HL-60/S4 (cell line): ENCODE measurements at regions not wholly inside any gene's neighbourhood (a gene's known extent, or its start where the extent isn't known, plus 50 kb on each side); places are given as distances from the start of the nearest gene placed in this dataset.

Experiments used
- in situ Hi-C: fragments of 300-500 bp; cut with MboI; formaldehyde crosslinking; loops from 2 replicates; pipeline ENCODE4 v1.14.3; 2022; ENCODE audit warnings: low sequenced_read_pairs

DNA sequence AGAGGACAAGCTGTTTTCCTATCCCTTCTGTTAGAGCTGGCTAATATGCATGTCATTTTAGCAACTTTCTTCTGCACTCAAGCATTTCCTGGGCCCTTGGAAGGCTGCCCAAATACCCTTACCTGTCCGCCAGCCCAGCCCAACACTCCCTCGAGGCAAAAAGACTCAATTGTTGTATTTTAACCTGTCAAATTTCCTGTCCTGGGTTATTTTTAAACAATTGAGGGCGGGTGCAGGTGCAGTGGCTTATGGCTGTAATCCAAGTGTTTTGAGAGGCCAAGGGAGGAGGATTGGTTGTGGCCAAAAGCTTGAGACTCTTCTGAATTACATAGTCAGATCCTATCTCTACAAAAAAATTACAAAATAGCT, 125.0 kb upstream of the ARHGAP28 start:
- in situ Hi-C loops: loop anchor here (25.0 kb wide), 1 partner anchor 92 kb away; no protein-coding TSS in a partner anchor

DNA sequence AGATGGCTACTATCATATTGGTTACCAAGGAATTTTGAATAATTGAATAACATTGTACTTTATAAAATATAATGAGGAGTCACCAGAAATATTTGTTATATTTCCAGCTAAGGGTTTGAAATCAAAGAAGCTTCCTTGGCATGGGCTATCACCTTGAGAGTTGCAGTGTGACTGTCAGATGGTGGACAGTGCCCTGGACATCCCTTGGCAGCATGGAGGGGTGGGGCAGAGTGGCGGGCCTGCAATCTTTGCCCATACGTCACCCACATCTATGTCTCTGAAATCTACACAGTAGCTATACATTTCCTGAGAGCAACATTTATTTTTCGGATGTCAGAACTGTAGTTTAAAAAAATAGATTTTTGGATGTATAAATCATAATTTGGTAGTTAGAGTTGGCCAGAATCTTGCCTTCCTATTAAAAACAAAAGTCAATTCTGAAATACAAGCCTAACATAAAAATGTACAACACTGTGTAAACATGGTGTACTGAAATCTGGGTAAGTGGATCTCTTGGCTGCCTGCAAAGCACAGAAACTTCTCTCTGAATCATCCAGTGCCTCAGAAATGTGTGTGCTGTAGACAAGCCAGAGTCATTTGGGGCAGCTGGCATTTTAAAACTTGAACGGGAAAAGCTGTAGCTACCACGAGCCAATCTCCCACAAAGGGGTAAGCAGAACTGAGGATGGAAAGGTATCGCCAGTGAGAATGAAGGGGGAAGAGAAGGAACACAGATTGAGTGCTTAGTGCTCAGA, 124.2 kb upstream of the ARHGAP28 start:
- in situ Hi-C loops: loop anchor here (25.0 kb wide), 1 partner anchor 93 kb away; no protein-coding TSS in a partner anchor

DNA sequence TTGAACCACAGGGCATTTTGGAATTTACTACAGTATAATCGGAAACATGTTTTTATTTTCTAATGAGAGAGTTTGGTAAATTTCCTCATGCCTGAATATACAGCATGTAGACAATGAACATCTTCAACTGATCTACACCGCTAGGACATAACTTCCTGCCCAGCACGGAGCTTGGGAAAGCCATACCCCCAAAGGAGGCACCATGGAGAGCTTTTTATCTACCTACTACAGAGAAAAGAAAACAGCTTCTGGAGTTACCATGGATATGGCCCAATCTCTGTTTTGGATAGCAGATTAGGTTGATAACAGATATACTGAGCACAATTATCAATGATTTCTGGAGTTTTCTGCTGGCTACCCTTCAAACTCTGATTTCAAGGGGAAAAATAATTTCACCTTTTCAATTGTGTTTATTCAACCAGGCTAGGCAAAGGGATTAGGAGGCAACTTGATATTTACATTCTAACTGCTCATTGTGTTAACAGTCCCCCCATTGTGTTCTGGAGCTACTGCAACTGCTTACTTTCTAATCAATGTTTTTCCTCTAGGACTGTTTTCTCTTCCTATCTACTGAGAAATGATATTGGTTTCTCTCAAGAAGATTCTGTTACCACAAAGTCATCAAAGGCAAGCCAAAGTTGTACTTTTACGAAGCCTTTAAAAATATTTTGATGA, 123.0 kb upstream of the ARHGAP28 start:
- in situ Hi-C loops: loop anchor here (25.0 kb wide), 1 partner anchor 94 kb away; no protein-coding TSS in a partner anchor

DNA sequence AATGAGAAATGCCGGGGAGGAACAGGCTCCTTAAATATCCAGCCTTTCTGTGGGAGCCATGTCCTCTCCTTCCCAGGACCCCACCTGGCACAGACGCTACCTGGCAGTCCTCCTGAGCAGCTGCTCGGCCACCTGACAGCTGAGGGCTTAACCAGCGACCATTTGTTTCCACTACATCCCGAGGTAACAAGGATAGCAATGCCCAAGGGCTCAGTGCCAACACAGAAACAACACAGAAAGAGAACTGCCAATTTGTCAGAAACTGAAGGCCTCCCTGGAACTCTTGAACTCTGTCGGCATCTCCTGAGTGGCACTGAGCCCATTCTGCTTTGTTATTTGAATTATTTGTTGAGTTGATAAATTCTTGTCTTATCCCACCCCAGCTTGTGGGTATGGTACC, 122.2 kb upstream of the ARHGAP28 start:
- in situ Hi-C loops: loop anchor here (25.0 kb wide), 1 partner anchor 95 kb away; no protein-coding TSS in a partner anchor

DNA sequence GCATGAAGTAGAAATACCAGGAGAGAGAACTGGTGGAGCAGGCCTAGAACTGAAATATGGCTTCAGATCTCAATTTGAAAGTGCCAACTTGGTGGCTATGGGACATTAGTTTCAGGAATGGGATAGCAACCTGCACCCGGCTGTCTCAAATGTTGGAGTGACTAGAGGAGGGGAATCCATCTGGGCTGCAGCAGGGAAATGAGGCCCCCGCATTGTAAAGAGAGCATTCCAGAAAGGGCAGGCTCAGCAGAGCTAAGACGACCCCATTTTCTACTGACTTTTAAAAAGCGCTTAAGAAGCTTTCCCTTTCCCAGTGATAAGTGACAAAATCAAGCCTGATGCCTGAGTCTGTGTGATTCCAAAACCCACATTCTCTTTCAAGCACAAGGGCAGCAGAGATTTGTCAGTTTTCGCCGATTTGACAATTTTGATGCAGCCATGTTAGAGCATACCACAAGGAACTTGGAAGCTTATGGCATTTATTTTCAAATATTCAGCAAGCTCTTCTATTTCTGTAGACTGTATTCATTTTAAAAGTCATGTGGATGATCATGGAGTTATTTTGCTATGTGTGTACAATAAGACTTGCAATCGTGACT, 119.8 kb upstream of the ARHGAP28 start:
- in situ Hi-C loops: loop anchor here (25.0 kb wide), 1 partner anchor 97 kb away; no protein-coding TSS in a partner anchor

DNA sequence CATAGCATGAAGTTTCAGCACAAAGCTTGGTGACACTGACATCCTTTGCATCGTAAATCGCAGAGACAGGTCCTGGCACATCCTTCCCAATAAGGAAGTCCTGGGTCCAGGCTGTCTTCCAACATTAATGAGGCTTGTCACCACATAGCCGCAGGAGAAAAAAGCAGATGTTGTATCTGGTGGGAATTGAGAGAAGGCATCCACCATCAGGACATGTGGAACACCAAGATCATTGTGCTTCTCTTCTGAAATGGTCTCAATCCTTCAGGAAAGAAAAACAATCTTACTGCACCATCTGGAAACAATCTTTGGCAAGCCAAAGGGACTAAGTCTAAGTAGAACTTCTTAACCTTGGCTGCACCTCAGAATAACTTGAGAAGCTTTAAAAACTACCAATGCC, 119.0 kb upstream of the ARHGAP28 start:
- in situ Hi-C loops: loop anchor here (25.0 kb wide), 1 partner anchor 98 kb away; no protein-coding TSS in a partner anchor

DNA sequence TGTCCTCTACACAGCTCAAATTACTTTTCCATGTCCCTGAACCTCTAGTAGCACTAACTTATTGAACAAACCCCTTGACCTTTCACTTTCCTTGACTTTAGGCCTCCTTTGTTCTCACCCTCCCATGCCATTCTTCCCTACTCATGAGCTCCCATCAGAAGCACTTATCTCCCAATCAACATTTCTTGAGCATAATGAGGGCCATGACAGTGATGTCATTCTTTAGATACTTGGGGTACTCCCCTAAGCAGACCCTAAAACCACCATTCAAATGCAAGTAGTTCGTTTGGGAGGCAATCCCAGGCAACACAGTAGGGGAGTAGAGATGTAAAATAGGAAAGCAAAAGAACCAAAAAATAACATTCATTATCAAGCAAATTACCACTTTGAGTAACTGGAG, 115.9 kb upstream of the ARHGAP28 start:
- in situ Hi-C loops: loop anchor here (25.0 kb wide), 1 partner anchor 101 kb away; no protein-coding TSS in a partner anchor

DNA sequence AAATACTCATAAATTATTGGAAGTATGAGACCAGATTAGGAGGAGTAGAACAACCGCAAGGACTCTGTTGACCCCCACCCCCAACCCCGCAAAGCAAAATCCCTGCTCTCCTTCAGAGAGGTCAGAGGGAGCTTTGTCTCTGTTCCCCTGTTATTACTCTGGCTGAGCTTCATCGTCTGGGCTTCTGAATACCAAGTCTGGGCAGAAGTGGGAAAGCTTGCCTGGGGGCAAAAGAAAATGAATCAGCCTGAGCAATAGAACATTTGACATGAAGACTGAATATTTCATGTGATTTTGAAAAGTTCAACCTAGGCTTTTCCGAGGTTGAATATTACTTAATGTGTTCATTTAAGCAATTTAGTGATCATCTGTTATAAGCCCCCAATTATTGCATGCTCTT, 114.6 kb upstream of the ARHGAP28 start:
- in situ Hi-C loops: loop anchor here (25.0 kb wide), 1 partner anchor 103 kb away; no protein-coding TSS in a partner anchor

DNA sequence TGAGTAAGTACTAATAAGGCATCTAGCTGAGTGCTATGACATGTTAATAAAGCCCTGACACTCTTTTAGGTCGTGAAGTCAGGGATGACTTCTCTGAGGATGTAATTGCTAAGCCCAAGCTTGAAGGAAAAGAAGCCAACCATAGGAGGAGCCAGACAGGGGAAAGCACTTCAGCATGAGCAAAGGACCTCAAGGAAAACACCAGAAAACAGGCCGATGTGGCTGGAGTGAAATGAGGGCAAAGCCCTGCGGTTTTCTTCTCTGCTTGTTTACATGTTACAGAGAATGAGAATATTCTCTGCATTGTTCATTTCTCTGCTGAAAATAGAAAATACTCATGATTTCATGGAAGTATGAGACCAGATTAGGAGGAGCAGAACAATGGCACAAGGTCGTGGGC, 112.5 kb upstream of the ARHGAP28 start:
- in situ Hi-C loops: loop anchor here (25.0 kb wide), 1 partner anchor 105 kb away; no protein-coding TSS in a partner anchor

DNA sequence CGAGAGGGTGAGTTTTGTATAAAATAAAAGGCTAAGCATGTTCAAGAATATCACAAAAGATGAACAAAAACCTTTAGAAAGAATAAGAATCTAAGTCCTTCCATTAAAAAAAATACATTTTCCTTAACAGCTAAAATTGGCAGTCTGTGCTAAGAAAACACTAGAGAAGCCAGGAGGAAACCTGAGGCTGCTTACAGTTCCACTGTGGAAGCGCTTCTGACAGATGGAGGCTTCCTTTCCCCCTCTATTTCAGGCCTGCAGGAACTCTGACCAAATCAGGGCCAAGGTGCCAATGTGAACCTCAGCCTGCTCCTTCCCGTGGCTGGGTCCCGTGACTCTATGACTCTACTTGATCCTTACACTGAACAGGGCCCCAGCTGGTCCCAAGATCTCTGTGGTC, 108.1 kb upstream of the ARHGAP28 start:
- in situ Hi-C loops: loop anchor here (25.0 kb wide), 1 partner anchor 109 kb away; no protein-coding TSS in a partner anchor

DNA sequence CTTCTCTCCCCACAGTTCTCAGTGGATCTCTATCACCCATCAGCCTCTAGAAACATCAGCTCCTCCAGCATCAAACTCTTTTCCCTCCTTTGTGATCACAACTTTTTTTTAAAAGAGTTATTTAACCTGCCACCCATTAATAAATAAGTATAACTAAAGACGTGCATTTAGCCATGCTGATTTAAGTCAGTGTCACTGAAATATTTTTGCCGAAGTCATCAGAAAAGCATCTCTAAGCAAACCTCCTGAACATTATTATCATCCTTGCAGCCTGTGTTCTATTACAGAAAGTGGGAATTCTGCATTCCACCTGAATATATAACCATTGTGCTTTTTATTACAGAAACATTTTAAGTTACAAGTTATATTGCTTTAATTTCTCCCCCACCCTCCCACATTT, 106.2 kb upstream of the ARHGAP28 start:
- in situ Hi-C loops: loop anchor here (25.0 kb wide), 1 partner anchor 111 kb away; no protein-coding TSS in a partner anchor

DNA sequence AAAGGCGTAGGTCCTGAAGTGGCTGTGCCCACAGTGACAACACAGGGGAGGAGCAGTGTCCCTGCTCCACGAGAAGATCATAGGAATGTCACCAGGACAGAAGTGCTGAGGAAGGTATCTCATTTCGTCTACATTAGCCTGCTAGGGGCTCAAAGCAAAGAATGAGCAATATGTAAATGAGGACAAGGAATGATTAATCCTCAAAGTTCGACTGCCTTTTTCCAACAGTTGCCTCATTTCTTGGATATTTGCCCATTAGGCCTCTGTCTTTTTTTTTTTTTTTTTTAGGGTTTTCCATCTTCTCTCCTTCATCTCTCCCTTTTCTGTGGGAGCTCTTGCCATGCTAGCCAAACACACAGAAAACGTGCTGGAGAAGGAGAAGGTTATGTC, 105.2 kb upstream of the ARHGAP28 start:
- in situ Hi-C loops: loop anchor here (25.0 kb wide), 1 partner anchor 112 kb away; no protein-coding TSS in a partner anchor

DNA sequence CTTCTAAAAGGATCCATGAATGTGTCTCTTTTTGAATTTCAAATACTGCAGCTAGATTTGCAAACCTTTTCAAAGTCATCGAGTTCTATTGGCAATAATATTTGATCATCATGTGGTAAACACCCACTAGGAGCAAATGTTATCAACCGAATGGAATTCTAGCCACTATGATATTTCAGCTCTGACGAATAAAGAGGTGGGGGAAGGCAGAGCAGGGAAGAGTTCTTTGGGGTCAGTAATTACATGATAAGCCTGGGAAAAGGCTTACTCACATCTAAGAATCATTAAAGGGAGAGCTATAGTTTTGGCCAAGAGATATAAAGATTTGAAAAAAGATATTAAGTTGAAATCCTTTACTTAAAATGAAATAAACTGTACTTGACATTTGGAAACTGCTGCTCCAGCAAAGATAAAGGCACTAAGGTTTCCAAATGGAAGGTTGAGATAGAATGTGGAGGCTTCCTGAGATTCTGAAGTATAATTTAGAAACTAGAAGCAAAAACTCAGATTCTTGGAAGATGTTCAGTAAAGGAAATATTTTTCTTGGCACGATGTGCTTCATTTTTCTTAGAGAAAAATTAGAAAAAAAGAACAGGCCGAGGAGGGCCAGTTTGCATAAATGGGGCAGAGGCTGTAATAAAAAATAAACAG, 104.7 kb upstream of the ARHGAP28 start:
- in situ Hi-C loops: loop anchor here (25.0 kb wide), 1 partner anchor 112 kb away; no protein-coding TSS in a partner anchor

DNA sequence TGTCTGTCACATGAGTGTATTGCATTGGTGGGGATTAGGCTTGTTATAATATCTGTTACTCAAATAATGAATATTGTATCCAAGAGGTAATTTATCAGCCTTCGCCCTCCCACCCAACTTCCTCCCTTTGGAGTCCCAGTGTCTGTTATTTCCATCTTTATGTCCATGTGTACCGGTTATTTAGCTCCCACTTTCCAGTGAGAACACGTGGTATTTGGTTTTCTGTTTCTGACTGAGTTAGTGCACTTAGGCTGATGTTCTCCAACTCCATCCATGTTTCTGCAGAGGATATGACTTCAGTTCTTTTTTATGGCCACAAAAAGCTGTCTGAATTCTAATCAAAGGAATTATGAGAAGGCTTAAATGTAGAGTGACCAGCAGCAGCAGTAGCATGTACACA, 104.0 kb upstream of the ARHGAP28 start:
- in situ Hi-C loops: no loop called here

DNA sequence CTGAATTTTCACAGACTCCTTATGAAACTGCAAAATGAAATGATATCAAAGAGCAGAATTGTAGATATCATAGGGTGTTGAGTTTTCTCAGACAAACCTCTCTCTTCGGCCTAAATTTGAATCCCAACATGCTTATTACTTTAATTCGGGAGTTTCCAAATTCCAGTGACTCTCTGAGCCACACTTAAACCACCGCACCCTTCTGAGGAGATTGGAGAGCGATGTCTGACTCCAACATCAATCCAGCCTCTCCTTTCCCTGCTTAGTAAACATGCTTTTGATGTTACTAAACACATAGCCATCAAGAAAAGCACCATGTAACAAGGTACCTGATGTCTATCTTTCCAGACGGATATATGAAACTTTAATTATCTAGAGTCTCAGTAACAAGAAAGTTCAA, 103.1 kb upstream of the ARHGAP28 start:
- in situ Hi-C loops: no loop called here

DNA sequence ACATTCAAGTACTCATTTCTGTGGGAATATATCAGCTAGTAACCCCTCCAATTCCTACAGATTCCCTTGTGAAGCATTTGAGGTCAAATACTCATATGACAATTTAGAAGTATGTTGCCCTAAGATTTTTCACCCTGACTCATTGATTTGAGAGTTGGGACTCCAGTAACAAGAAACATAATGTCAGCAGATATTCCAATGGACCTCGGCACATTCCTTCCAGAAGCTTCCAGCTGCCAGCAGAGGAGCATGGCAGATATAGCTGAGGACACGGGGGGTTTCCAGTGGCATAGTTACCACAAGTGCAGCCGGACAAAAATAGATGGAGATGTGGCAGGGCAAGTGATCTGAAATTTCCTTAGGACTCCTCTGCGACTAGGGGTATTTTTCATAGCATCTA, 101.9 kb upstream of the ARHGAP28 start:
- in situ Hi-C loops: no loop called here

DNA sequence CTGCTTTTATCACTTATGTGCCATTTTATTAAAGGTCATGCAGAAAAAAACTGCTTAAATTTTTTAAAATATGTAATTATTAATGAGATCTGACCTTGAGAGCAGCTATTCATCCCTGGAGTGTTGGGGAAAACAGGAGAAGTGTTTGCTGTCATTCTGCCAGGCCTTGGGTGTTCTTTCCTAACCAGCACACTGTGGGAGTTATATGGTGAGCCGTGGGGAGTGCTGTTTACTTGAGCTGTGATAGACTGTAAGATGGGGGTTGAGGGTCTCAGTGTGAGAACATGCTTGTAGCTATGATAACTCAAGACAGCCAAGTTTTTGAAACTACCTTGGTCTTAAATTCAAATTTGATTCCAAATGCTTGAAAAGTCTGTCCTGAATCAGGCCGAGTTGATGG, 101.3 kb upstream of the ARHGAP28 start:
- in situ Hi-C loops: no loop called here

DNA sequence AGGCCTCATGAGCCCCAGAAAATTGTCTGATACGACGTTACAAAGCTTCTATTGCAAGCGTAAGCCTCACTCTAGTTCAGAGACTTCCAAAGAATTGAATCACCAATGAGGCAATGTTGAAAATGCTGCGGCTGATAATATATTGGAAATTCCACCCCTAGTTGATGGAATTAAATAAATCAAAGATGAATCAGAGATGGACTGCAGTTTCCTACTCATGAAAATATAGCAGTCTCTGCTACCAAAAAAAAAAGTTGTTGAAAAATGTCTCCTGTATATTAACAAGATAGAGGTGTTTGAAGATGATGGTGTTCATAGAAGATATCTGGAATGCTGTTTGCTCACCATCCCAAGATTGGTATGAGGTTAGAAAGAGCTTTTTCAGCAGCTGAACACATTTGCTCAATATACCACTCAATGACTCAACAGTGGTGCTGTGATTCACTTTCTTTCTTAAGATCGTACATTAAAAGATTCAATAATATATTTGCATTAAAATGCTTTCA, 99.8 kb upstream of the ARHGAP28 start:
- in situ Hi-C loops: no loop called here

DNA sequence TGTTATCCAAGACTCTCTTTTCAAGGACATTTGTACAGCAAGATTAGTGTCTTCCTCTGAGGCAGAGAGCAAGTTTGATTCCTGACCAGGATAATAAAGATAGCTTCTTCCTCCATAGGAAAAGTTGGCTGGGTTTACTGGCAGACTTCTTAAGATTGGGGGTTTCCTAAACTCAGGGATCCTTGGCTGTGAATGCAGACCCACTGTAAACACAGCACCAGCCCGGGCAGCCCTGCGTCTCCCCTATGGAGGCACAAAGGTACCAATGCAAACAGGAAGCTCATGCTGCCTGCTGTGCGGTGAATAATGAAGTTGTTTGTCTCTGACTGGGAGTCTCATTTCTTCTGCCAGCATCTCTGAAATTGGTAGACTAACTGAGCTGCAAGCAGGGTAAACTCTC, 96.2 kb upstream of the ARHGAP28 start:
- in situ Hi-C loops: no loop called here

DNA sequence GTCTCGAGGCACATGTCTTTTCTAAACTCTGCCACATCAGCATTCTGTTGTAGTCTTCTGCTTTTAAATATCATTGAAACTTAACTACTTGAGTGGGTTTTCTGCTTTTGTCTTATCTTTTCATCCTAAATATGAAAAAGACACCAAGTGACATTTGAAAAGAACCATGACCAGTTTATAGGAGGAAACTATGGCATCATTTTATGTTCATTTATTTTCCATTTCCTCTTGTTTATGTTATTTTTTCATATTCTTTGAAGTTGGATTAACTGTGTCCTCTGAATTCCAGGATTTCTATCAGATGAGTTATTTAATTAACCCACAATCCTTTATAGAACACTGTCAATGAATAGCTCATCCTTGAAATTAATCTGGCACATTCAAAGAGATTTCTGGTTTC, 93.4 kb upstream of the ARHGAP28 start:
- in situ Hi-C loops: no loop called here

DNA sequence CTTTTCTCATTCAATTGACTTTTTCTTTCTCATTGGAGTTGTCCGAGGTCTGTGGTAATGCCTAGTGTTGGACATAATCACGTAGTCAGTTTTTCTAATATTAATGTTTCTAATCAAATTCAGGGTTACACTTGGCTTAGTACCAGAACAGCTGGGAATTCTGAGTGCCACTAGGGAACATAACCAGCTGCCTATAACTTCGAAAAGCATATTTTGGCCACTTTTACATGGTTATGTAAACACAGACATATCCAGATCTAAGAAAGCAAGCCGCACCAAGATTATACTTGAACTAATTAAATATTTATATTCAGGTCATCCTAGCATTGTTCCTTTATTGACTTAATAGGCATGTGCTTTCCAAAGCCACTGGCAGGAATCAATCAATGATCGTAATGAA, 91.1 kb upstream of the ARHGAP28 start:
- in situ Hi-C loops: no loop called here
